ENCODE measurements at regions not wholly inside any gene's neighbourhood (a gene's known extent, or its start where the extent isn't known, plus 50 kb on each side); places are given as distances from the start of the nearest gene placed in this dataset.

GRCh38 chr14:98470663-98471062, 801.3 kb downstream of the BCL11B start:
- TF ChIP-seq CTCF (IDR thresholded peaks at IDR 0.05), result no peak
- no peak for TF ChIP-seq ZFX (IDR thresholded peaks at IDR 0.05; ENCODE audit: borderline replicate concordance)
